Transverse colon (tissue), 4 donors: ENCODE measurements at regions not wholly inside any gene's neighbourhood (a gene's known extent, or its start where the extent isn't known, plus 50 kb on each side); places are given as distances from the start of the nearest gene placed in this dataset.

Source experiments
- EP300 ChIP-seq: sonication (generic); formaldehyde crosslinking; IDR thresholded peaks from one replicate; pipeline ENCODE4 v1.6.1; 2017; ENCODE audit warnings: antibody characterized with exemption, low read depth
- POLR2A ChIP-seq: fragments of 450-650 bp; IDR thresholded peaks from one replicate; pipeline ENCODE4 v1.6.1; 2016; ENCODE audit warnings: antibody characterized with exemption, mild to moderate bottlenecking, moderate library complexity
- POLR2AphosphoS5 ChIP-seq, 3 donors: sonication (generic); formaldehyde crosslinking; IDR thresholded peaks; one replicate each; pipeline ENCODE4 v1.6.1; 2016; ENCODE audit warnings: antibody characterized with exemption in 3 of 3
- TF ChIP-seq, protein P1 (sequence below), 5 experiments: fragments of 200-600 bp in 3 of 5; fragments of 450-650 bp in 2 of 5; sonication (generic) in 3 of 5; IDR thresholded peaks; 1 replicate in 2 of 5; 2 replicates in 3 of 5; pipeline ENCODE4 v1.5.1; 2016 to 2017; ENCODE audit warnings: antibody characterized with exemption in 5 of 5, inconsistent platforms in 3 of 5, mild to moderate bottlenecking in 2 of 5, moderate library complexity in 1 of 5

DNA sequence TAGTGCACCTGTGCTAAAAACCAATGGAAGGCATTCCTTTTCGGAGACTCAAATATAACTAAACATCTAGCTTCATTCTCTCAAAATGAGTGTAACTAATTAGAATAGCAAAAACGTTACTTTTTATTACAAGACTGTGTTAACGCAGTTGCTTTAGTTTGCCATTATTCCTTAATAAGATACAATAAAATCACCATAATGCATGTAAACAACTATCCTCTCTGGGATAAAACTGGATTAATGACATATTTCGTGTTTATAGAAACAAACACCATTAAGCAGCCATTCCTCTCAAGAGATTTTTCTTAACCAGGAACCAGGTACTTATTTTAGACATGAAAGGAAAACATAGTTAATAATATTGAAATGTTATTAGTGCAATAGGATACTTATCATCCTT lies 512.8 kb upstream of the B3GALT2 start:
- TF ChIP-seq, protein P1, sequence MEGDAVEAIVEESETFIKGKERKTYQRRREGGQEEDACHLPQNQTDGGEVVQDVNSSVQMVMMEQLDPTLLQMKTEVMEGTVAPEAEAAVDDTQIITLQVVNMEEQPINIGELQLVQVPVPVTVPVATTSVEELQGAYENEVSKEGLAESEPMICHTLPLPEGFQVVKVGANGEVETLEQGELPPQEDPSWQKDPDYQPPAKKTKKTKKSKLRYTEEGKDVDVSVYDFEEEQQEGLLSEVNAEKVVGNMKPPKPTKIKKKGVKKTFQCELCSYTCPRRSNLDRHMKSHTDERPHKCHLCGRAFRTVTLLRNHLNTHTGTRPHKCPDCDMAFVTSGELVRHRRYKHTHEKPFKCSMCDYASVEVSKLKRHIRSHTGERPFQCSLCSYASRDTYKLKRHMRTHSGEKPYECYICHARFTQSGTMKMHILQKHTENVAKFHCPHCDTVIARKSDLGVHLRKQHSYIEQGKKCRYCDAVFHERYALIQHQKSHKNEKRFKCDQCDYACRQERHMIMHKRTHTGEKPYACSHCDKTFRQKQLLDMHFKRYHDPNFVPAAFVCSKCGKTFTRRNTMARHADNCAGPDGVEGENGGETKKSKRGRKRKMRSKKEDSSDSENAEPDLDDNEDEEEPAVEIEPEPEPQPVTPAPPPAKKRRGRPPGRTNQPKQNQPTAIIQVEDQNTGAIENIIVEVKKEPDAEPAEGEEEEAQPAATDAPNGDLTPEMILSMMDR (IDR thresholded peaks at IDR 0.05), result no peak
- TF ChIP-seq POLR2AphosphoS5 (IDR thresholded peaks at IDR 0.05) (no peak), EP300 (no peak), POLR2A (no peak)
